Endodermal cell (in vitro differentiated cells): ENCODE measurements at regions not wholly inside any gene's neighbourhood (a gene's known extent, or its start where the extent isn't known, plus 50 kb on each side); places are given as distances from the start of the nearest gene placed in this dataset.

Source experiments
- DNase-seq: peaks from one replicate; pipeline ENCODE4 v3.0.0-alpha.2; 2017
- H3K27ac ChIP-seq: 2 replicates; pipeline ENCODE4 v1.5.1; 2013; ENCODE audit warnings: mild to moderate bottlenecking, low read depth, low read length, moderate library complexity
- H3K27me3 ChIP-seq: 2 replicates; pipeline ENCODE4 v1.6.1; 2013; ENCODE audit warnings: mild to moderate bottlenecking, low read length, moderate library complexity; ENCODE audit not compliant: insufficient read depth, control insufficient read depth, poor library complexity, severe bottlenecking
- H3K36me3 ChIP-seq: 2 replicates; pipeline ENCODE4 v1.7.0; 2013; ENCODE audit warnings: mild to moderate bottlenecking, low read length, moderate library complexity; ENCODE audit not compliant: control insufficient read depth, insufficient read depth
- H3K4me1 ChIP-seq: one replicate; pipeline ENCODE4 v1.7.0; 2013; ENCODE audit warnings: low read length; ENCODE audit not compliant: control insufficient read depth, insufficient read depth
- H3K4me3 ChIP-seq: 2 replicates; pipeline ENCODE4 v1.5.1; 2013; ENCODE audit warnings: mild to moderate bottlenecking, low read length, moderate library complexity
- H3K9ac ChIP-seq: 2 replicates; pipeline ENCODE4 v1.6.1; 2013; ENCODE audit warnings: mild to moderate bottlenecking, low read length, moderate library complexity; ENCODE audit not compliant: poor library complexity, severe bottlenecking; ENCODE audit errors: extremely low read depth
- H3K9me3 ChIP-seq: 2 replicates; pipeline ENCODE4 v1.6.1; 2013; ENCODE audit warnings: mild to moderate bottlenecking, low read length, moderate library complexity; ENCODE audit not compliant: control insufficient read depth
- H3K27ac Mint-ChIP-seq: 2 replicates; pipeline ENCODE4 v1.8.0; 2020; ENCODE audit warnings: mixed read lengths
- H3K27me3 Mint-ChIP-seq: 2 replicates; pipeline ENCODE4 v1.8.0; 2021; ENCODE audit warnings: mild to moderate bottlenecking, mixed read lengths; ENCODE audit not compliant: insufficient read depth
- H3K36me3 Mint-ChIP-seq: 2 replicates; pipeline ENCODE4 v1.8.0; 2020; ENCODE audit warnings: low read depth, mixed read lengths
- H3K4me1 Mint-ChIP-seq: 2 replicates; pipeline ENCODE4 v1.8.0; 2020; ENCODE audit warnings: mixed read lengths
- H3K4me3 Mint-ChIP-seq: 2 replicates; pipeline ENCODE4 v1.8.0; 2020; ENCODE audit warnings: mild to moderate bottlenecking, moderate library complexity, mixed read lengths
- H3K9me3 Mint-ChIP-seq: 2 replicates; pipeline ENCODE4 v1.8.0; 2020; ENCODE audit warnings: mild to moderate bottlenecking, mixed read lengths
- CTCF ChIP-seq: fragments of 200-600 bp; sonication (generic); conservative IDR thresholded peaks from 2 replicates; pipeline ENCODE4 v1.5.0; 2021; ENCODE audit warnings: antibody characterized with exemption, mild to moderate bottlenecking
- WGBS, 2 experiments: methylation state at CpG; one replicate each; pipeline versions ENCODE4 v1.1.5 to v1.1.7; 2013; ENCODE audit warnings: missing lambda C conversion rate in 2 of 2, mixed read lengths in 1 of 2; ENCODE audit not compliant: insufficient coverage in 1 of 2, insufficient read length in 1 of 2; 5-methylcytosine and 5-hydroxymethylcytosine counted together

- Mint-ChIP-seq H3K4me1 (peaks cover 35% of the 10 kb centered on the region), H3K27ac (no peak overlapping the region), H3K9me3 (no peaks in the 10 kb centered on the region), H3K36me3 (no peaks in the 10 kb centered on the region), H3K27me3 (no peaks in the 10 kb centered on the region), H3K4me3 (no peak overlapping the region)
- H3K4me3 ChIP-seq: no peak overlapping the region
- H3K27me3 ChIP-seq: no peaks in the 10 kb centered on the region
- no peaks in the 10 kb centered on the region for H3K36me3 ChIP-seq
- no peak for TF ChIP-seq CTCF
- H3K9ac ChIP-seq: no peak overlapping the region
- no peaks in the 10 kb centered on the region for H3K9me3 ChIP-seq
- no peak overlapping the region for H3K27ac ChIP-seq
- 88 to 90% methylated on average over 1 to 2 of the region's 2 CpGs for WGBS, 2 experiments
- DNase-seq: no peak
- H3K4me1 ChIP-seq: peaks cover 7% of the 10 kb centered on the region
Measured at GRCh38 chr13:91139232-91139631, 208.3 kb upstream of the MIR17HG start.

- no peak for TF ChIP-seq CTCF
- no peaks in the 10 kb centered on the region for H3K27me3 ChIP-seq
- 92 to 95% methylated on average over 5 of the region's 5 CpGs for WGBS, 2 experiments
- H3K36me3 ChIP-seq: no peaks in the 10 kb centered on the region
- no peaks in the 10 kb centered on the region for H3K36me3 Mint-ChIP-seq
- H3K27ac Mint-ChIP-seq: no peak overlapping the region
- no peak overlapping the region for H3K4me3 ChIP-seq
- H3K27me3 Mint-ChIP-seq: no peaks in the 10 kb centered on the region
- H3K4me1 ChIP-seq: peaks cover 4% of the 10 kb centered on the region
- H3K4me1 Mint-ChIP-seq: peaks cover 27% of the 10 kb centered on the region
- H3K9me3 ChIP-seq: no peaks in the 10 kb centered on the region
- H3K4me3 Mint-ChIP-seq: no peak overlapping the region
- H3K9me3 Mint-ChIP-seq: no peaks in the 10 kb centered on the region
- DNase-seq: no peak
- no peak overlapping the region for H3K9ac ChIP-seq
- no peak overlapping the region for H3K27ac ChIP-seq
Measured at GRCh38 chr13:91141543-91142061, 205.9 kb upstream of the MIR17HG start.

GRCh38 chr13:91142572-91142971 lies 204.9 kb upstream of the MIR17HG start:
- Mint-ChIP-seq H3K27me3 (no peaks in the 10 kb centered on the region), H3K27ac (no peak overlapping the region), H3K4me3 (no peak overlapping the region), H3K4me1 (peaks cover 27% of the 10 kb centered on the region), H3K36me3 (no peaks in the 10 kb centered on the region), H3K9me3 (no peaks in the 10 kb centered on the region)
- DNase-seq: no peak
- WGBS, 2 experiments: 80% methylated on average over 2 of the region's 2 CpGs; no CpG with 5 or more reads in 1 of the 2 experiments
- Histone ChIP-seq H3K36me3 (no peaks in the 10 kb centered on the region), H3K27me3 (no peaks in the 10 kb centered on the region), H3K4me1 (peaks cover 4% of the 10 kb centered on the region), H3K4me3 (no peak overlapping the region), H3K27ac (no peak overlapping the region), H3K9me3 (no peaks in the 10 kb centered on the region), H3K9ac (no peak overlapping the region)
- no peak for TF ChIP-seq CTCF
